ENCODE measurements at regions not wholly inside any gene's neighbourhood (a gene's known extent, or its start where the extent isn't known, plus 50 kb on each side); places are given as distances from the start of the nearest gene placed in this dataset.

GRCh38 chr7:156305351-156305750 is 335.2 kb upstream of the RNF32 start:
- no peak overlapping the region for H3K4me3 ChIP-seq (ENCODE audit: low read depth, low read length)
- H3K4me1 Mint-ChIP-seq (ENCODE audit: low read depth, unreplicated experiment): peaks cover 4% of the 10 kb centered on the region
- DNase-seq: no peak
- TF ChIP-seq CTCF (IDR thresholded peaks at IDR 0.05; ENCODE audit: insufficient read depth in 1 of 2, low read depth in 1 of 2, low read length in 1 of 2, severe bottlenecking in 1 of 2, unreplicated experiment in 1 of 2): no peak
- CTCF ChIA-PET: no interaction called here
- H3K4me3 Mint-ChIP-seq (ENCODE audit: unreplicated experiment): no peak overlapping the region
- no peaks in the 10 kb centered on the region for H3K36me3 Mint-ChIP-seq (ENCODE audit: insufficient read depth, unreplicated experiment)
- intact Hi-C loops (cut with micrococcal nuclease; ENCODE audit: unreplicated experiment): no loop called here
- no TSS peak for BruUV-seq (replicated peaks)
- H3K27ac Mint-ChIP-seq (ENCODE audit: unreplicated experiment): no peak overlapping the region
- H3K27me3 Mint-ChIP-seq (ENCODE audit: insufficient read depth, unreplicated experiment): no peaks in the 10 kb centered on the region
- POLR2A ChIA-PET: no interaction called here
- H3K27me3 ChIP-seq (replicated peaks; ENCODE audit: control insufficient read depth, insufficient read depth, low read length): no peaks in the 10 kb centered on the region
- no peaks in the 10 kb centered on the region for H3K9me3 Mint-ChIP-seq (ENCODE audit: unreplicated experiment)
- H3K4me1 ChIP-seq: no peaks in the 10 kb centered on the region
- no peaks in the 10 kb centered on the region for H3K36me3 ChIP-seq (ENCODE audit: control insufficient read depth, insufficient read depth, low read length)
- no peaks in the 10 kb centered on the region; the same call in 1 of the 2 replicates for H3K9me3 ChIP-seq

- no peaks in the 10 kb centered on the region for H3K27me3 ChIP-seq (replicated peaks; ENCODE audit: control insufficient read depth, insufficient read depth, low read length)
- no TSS peak for BruUV-seq (replicated peaks)
- ChIA-PET CTCF (no interaction called here), POLR2A (no interaction called here)
- H3K9me3 ChIP-seq: peaks cover 3% of the 10 kb centered on the region; the same call in 1 of the 2 replicates
- no peak overlapping the region for H3K4me3 ChIP-seq (ENCODE audit: low read depth, low read length)
- no peak for TF ChIP-seq CTCF (IDR thresholded peaks at IDR 0.05; ENCODE audit: insufficient read depth in 1 of 2, low read depth in 1 of 2, low read length in 1 of 2, severe bottlenecking in 1 of 2, unreplicated experiment in 1 of 2)
- DNase-seq: no peak
- H3K36me3 ChIP-seq (ENCODE audit: control insufficient read depth, insufficient read depth, low read length): no peaks in the 10 kb centered on the region
- Mint-ChIP-seq H3K4me1 (ENCODE audit: low read depth, unreplicated experiment) (no peaks in the 10 kb centered on the region), H3K27ac (ENCODE audit: unreplicated experiment) (no peak overlapping the region), H3K27me3 (ENCODE audit: insufficient read depth, unreplicated experiment) (peaks cover 6% of the 10 kb centered on the region), H3K36me3 (ENCODE audit: insufficient read depth, unreplicated experiment) (no peaks in the 10 kb centered on the region), H3K9me3 (ENCODE audit: unreplicated experiment) (peaks cover 34% of the 10 kb centered on the region), H3K4me3 (ENCODE audit: unreplicated experiment) (no peak overlapping the region)
- intact Hi-C loops (cut with micrococcal nuclease; ENCODE audit: unreplicated experiment): no loop called here
- H3K4me1 ChIP-seq: no peaks in the 10 kb centered on the region
Measured at GRCh38 chr7:156282816-156283215, 357.8 kb upstream of the RNF32 start.

GRCh38 chr7:156279635-156280034 is 360.9 kb upstream of the RNF32 start:
- peaks cover 6% of the 10 kb centered on the region for H3K27me3 Mint-ChIP-seq (ENCODE audit: insufficient read depth, unreplicated experiment)
- ChIA-PET POLR2A (no interaction called here), CTCF (no interaction called here)
- H3K9me3 Mint-ChIP-seq (ENCODE audit: unreplicated experiment): peaks cover 23% of the 10 kb centered on the region
- no peaks in the 10 kb centered on the region for H3K27me3 ChIP-seq (replicated peaks; ENCODE audit: control insufficient read depth, insufficient read depth, low read length)
- no peaks in the 10 kb centered on the region; the same call in 1 of the 2 replicates for H3K4me1 ChIP-seq
- intact Hi-C loops (cut with micrococcal nuclease; ENCODE audit: unreplicated experiment): no loop called here
- DNase-seq: no peak
- H3K9me3 ChIP-seq: peaks cover 3% of the 10 kb centered on the region; the same call in 1 of the 2 replicates
- H3K27ac Mint-ChIP-seq (ENCODE audit: unreplicated experiment): no peak overlapping the region
- no peaks in the 10 kb centered on the region for H3K36me3 ChIP-seq (ENCODE audit: control insufficient read depth, insufficient read depth, low read length)
- no peak overlapping the region for H3K4me3 ChIP-seq (ENCODE audit: low read depth, low read length)
- no peaks in the 10 kb centered on the region for H3K4me1 Mint-ChIP-seq (ENCODE audit: low read depth, unreplicated experiment)
- H3K4me3 Mint-ChIP-seq (ENCODE audit: unreplicated experiment): no peak overlapping the region
- no peak for TF ChIP-seq CTCF (IDR thresholded peaks at IDR 0.05; ENCODE audit: insufficient read depth in 1 of 2, low read depth in 1 of 2, low read length in 1 of 2, severe bottlenecking in 1 of 2, unreplicated experiment in 1 of 2)
- BruUV-seq (replicated peaks): no TSS peak
- no peaks in the 10 kb centered on the region for H3K36me3 Mint-ChIP-seq (ENCODE audit: insufficient read depth, unreplicated experiment)
